Adrenal gland (tissue), 9 donors: ENCODE measurements at regions not wholly inside any gene's neighbourhood (a gene's known extent, or its start where the extent isn't known, plus 50 kb on each side); places are given as distances from the start of the nearest gene placed in this dataset.
A peak's percentile ranks its signal among the peaks of the same experiment; 100 is the strongest.
"Not testable (repeated sequence)": the region's sequence is repeated elsewhere in the genome, so short reads cannot be mapped to it uniquely, and the experiment has no call there.

Experiments
- DNase-seq, 7 donors: peaks; one replicate each; pipeline ENCODE4 v3.0.0-alpha.2; 2019 to 2020
- H3K27ac ChIP-seq, 5 donors: fragments of 200-600 bp; sonication (generic) in 4 of 5; 1 replicate in 3 of 5; 2 replicates in 2 of 5; pipeline versions ENCODE4 v1.5.1 to v1.8.0; 2016 to 2020; ENCODE audit warnings: mild to moderate bottlenecking in 1 of 5
- H3K27me3 ChIP-seq: fragments of 200-600 bp; 2 replicates; pipeline ENCODE4 v1.8.0; 2021
- H3K36me3 ChIP-seq, 2 donors: fragments of 200-600 bp; replicated peaks in 1 of 2; 1 replicate in 1 of 2; 2 replicates in 1 of 2; pipeline versions ENCODE4 v1.5.1 to v1.8.0; 2018 to 2022
- H3K4me1 ChIP-seq, 2 donors: fragments of 200-600 bp; replicated peaks in 1 of 2; 1 replicate in 1 of 2; 2 replicates in 1 of 2; pipeline versions ENCODE4 v1.5.1 to v1.8.0; 2018 to 2021
- H3K4me3 ChIP-seq, 4 donors: fragments of 200-600 bp; sonication (generic) in 3 of 4; one replicate each; pipeline ENCODE4 v1.5.1; 2016 to 2018
- H3K9me3 ChIP-seq, 3 donors: fragments of 200-600 bp; sonication (generic) in 1 of 3; replicated peaks in 1 of 3; 1 replicate in 2 of 3; 2 replicates in 1 of 3; pipeline versions ENCODE4 v1.5.1 to v1.8.0; 2016 to 2021
- CTCF ChIP-seq, 6 experiments: fragments of 450-650 bp in 4 of 6; fragments of 200-600 bp in 2 of 6; sonication (generic) in 1 of 6; IDR thresholded peaks; 1 replicate in 5 of 6; 2 replicates in 1 of 6; pipeline versions ENCODE4 v1.5.1 to v1.8.0; 2016 to 2021; ENCODE audit warnings: antibody characterized with exemption in 6 of 6, mild to moderate bottlenecking in 2 of 6, moderate library complexity in 1 of 6
- POLR2A ChIP-seq, 2 donors: fragments of 450-650 bp; IDR thresholded peaks; one replicate each; pipeline ENCODE4 v1.6.1; 2017; ENCODE audit warnings: antibody characterized with exemption in 2 of 2, mild to moderate bottlenecking in 2 of 2, moderate library complexity in 1 of 2
- WGBS, 4 donors: extraction: QIAGEN DNeasy Blood & Tissue Kit in 2 of 4; methylation state at CpG; one replicate each; pipeline versions ENCODE4 v1.1.5 to v1.1.7; 2013 to 2017; 5-methylcytosine and 5-hydroxymethylcytosine counted together
- intact Hi-C, 2 donors: fragments of 100-400 bp; cut with DNase I; formaldehyde crosslinking; loops; one replicate each; pipeline versions ENCODE4 v1.14.1 to v1.15.0; 2022 to 2023
- donor health status: healthy with polysubstance abuse.
- donor health status: Bipolar disorder and iron deficiency.
- donor health status: DM: yes; HTN: yes; CAD: no.
- donor health status: DM: no; HTN: no; CAD: no.
- donor health status: DM: no; HTN: no; CAD: no.

- no peaks in the 10 kb centered on the region for H3K9me3 ChIP-seq
- no peak overlapping the region for H3K4me3 ChIP-seq
- intact Hi-C loops, result loop anchor here (5.0 kb wide), 2 partner anchors 104 to 109 kb away; no protein-coding TSS in a partner anchor
- H3K27ac ChIP-seq, result no peak overlapping the region
- no peaks in the 10 kb centered on the region for H3K36me3 ChIP-seq
- DNase-seq, result peak in 5 of 7 donors; percentile 23 to 70 (median 48)
- H3K4me1 ChIP-seq, result no peaks in the 10 kb centered on the region
- H3K27me3 ChIP-seq, result no peaks in the 10 kb centered on the region
- TF ChIP-seq POLR2A (IDR thresholded peaks at IDR 0.05) (no peak), CTCF (IDR thresholded peaks at IDR 0.05) (peak; percentile 13 to 57 (median 42))
- WGBS, 4 donors, result 39 to 51% (median 45%) methylated on average over 5 of the region's 5 CpGs
Measured at GRCh38 chr10:63976538-63976937, 455.3 kb downstream of the REEP3 start.

- no peaks in the 10 kb centered on the region for H3K36me3 ChIP-seq
- H3K27ac ChIP-seq, result no peak overlapping the region
- DNase-seq, result peak in 4 of 7 donors; percentile 19 to 55 (median 34)
- no peak overlapping the region for H3K4me3 ChIP-seq
- intact Hi-C loops, result loop anchor here (5.0 kb wide), 2 partner anchors 105 to 110 kb away; no protein-coding TSS in a partner anchor
- no peaks in the 10 kb centered on the region for H3K4me1 ChIP-seq
- H3K9me3 ChIP-seq, result no peaks in the 10 kb centered on the region
- TF ChIP-seq CTCF (IDR thresholded peaks at IDR 0.05), result peak; percentile 31 to 51 (median 38)
- TF ChIP-seq POLR2A (IDR thresholded peaks at IDR 0.05), result no peak
- WGBS, 4 donors, result 0 to 8% (median 2%) methylated on average over 1 of the region's 1 CpG
- H3K27me3 ChIP-seq, result no peaks in the 10 kb centered on the region
Measured at GRCh38 chr10:63977329-63977923, 456.2 kb downstream of the REEP3 start.

GRCh38 chr10:63980870-63981269 is 459.7 kb downstream of the REEP3 start:
- 44 to 58% (median 51%) methylated on average over 5 of the region's 5 CpGs for WGBS, 4 donors

GRCh38 chr10:63984061-63984460 is 462.9 kb downstream of the REEP3 start:
- intact Hi-C loops, H3K4me1 ChIP-seq, H3K27ac ChIP-seq, H3K9me3 ChIP-seq, H3K27me3 ChIP-seq, H3K4me3 ChIP-seq, H3K36me3 ChIP-seq, DNase-seq: not testable (repeated sequence)
- WGBS, 4 donors, result 30 to 65% (median 35%) methylated on average over 2 of the region's 2 CpGs

More at GRCh38 chr10:63980870-63981269, 459.7 kb downstream of the REEP3 start:
- H3K27me3 ChIP-seq, H3K4me1 ChIP-seq, H3K9me3 ChIP-seq, intact Hi-C loops, DNase-seq, H3K27ac ChIP-seq, H3K36me3 ChIP-seq, H3K4me3 ChIP-seq: not testable (repeated sequence)

GRCh38 chr10:63986536-63986935 is 465.3 kb downstream of the REEP3 start:
- Histone ChIP-seq H3K4me3 (no peak overlapping the region), H3K4me1 (no peaks in the 10 kb centered on the region), H3K27me3 (no peaks in the 10 kb centered on the region), H3K9me3 (no peaks in the 10 kb centered on the region), H3K27ac (no peak overlapping the region), H3K36me3 (no peaks in the 10 kb centered on the region)
- WGBS, 4 donors, result 83 to 93% (median 85%) methylated on average over 3 of the region's 3 CpGs
- DNase-seq, result no peak
- intact Hi-C loops, result no loop called here
- TF ChIP-seq POLR2A (IDR thresholded peaks at IDR 0.05), result no peak
- TF ChIP-seq CTCF (IDR thresholded peaks at IDR 0.05), result no peak
